Dermis microvascular lymphatic vessel endothelial cell (primary cell): ENCODE measurements at regions not wholly inside any gene's neighbourhood (a gene's known extent, or its start where the extent isn't known, plus 50 kb on each side); places are given as distances from the start of the nearest gene placed in this dataset.
"Not testable (repeated sequence)": the region's sequence is repeated elsewhere in the genome, so short reads cannot be mapped to it uniquely, and the experiment has no call there.

Experiments used
- DNase-seq, 2 donors: peaks; one replicate each; pipeline versions ENCODE4 v3.0.0 to v3.0.0-alpha.2; 2010; ENCODE audit warnings: low read depth in 2 of 2

DNA sequence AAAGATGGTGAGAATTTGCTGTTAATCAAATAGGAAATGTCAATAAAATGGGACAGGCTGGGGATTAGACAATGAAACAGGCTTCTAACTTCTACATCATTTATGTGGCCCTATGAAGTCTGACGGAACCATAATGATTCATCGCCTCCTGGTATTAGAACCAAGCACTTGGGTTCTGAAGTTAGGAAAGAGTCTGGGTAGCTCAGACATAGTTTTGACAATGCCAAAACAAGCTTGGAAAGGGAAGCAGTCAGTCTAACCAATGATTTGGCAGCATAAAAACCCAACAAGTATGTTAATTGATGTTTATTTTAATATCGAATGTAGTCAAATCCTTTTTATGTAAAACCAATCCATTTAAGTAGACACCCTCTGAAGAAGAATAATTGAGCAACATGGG is 160.8 kb upstream of the RSPO3 start:
- no peak for DNase-seq

DNA sequence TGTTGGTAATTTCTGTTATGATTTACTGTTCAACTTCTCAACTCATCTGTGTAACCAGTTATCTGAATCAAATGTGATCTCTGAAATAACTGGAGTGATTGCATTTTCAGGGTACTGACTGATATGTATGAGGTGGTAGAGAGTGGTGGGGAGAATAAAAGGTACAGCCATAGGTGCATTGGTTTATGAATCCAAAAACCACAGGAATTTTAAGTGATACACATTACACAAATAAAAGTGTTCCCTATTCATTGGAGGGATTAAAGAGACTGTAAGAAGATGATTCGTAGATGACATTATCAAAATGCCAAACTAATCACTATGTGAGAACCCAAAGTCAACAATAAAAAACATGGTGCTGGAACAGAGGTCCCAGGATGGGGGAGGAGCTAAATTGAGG is 158.7 kb upstream of the RSPO3 start:
- no peak for DNase-seq

DNA sequence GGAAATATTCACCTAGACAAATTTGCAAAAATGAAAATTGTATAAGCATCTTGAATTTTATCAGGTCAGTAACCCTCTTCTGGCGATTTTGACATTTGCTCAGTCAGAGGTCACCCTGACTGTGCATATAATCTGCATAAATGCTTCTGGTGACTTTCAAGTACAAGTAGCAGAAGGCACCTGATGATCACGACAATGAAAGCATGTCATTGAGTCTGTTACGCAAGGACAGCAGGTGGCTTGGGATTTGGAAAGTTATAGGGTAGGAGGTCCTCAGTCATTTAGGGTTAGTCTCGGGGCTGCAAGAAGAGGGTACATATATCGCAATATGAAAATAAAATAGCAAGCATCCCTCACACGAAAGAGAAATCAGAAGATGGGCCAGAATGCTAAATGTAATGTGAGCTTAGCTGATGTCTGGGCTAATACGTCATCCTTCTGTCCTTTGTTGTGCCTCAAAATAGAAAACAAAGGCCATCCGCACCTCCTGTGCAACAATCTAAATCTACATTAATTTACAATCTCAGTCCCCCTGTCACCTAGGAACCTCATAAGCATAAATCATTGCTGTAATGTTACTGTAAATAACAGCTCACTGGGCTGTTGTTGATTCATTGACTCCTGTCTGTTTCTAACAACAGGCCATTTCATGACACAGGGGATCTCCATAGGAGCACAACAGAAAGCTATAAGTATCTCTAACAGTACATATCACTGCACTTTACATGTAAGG is 155.2 kb upstream of the RSPO3 start:
- no peak for DNase-seq

DNA sequence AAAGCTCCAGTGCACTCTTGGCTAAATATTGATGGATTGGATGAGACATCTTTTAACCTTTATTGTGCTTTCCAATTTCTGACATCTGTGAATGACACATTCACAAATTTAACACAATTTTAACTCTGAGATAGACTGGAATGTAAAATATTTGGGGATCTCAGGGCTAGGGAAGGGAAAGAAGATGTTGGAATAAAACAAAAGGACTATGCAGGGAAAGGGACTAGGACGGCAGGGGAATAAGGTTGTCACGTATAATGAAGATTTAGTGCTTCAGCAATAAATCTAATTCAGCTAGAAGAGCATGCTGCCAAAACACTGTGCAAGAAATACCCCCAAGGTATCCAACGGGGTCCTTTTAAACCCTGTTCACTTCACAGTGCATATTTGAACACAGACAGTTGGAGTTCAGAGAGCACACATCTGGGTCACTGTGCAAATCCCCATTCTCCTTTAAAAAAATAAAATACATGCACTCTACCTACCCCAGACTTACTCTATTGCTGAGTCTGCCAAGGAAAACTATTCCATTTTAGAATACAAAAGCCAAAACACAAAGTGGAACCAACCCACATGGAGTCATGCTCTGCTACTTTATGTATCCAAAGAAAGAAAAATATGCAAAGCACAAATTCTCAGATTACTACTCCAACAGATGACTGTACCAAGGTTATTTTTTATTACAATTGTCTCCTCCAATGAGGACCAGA is 151.0 kb upstream of the RSPO3 start:
- DNase-seq: no peak

DNA sequence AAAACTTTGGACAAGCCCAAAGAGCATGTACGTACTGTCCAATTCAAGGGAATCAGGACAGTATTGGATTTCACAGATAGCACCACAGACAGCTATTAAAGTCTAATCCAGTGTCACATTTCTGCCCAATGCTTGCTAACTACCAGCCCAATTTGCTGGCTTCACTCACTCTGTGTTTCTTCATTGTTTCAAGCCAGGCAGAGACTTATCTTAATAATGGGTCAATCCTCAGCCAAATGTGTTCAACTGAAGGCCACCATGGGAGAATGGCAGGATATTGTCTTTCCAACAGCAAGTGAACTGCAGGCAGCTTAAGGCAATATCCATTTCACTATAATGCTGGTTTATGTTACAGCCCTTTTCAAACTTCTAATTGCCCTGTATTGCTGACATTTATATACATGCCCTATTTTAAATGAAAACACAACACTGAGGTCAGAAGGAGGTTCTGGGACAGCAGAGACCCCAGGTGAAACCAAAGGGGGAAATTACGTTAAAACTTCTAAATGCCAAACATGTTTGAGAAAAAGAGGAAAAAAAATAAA is 142.1 kb upstream of the RSPO3 start:
- no peak for DNase-seq

DNA sequence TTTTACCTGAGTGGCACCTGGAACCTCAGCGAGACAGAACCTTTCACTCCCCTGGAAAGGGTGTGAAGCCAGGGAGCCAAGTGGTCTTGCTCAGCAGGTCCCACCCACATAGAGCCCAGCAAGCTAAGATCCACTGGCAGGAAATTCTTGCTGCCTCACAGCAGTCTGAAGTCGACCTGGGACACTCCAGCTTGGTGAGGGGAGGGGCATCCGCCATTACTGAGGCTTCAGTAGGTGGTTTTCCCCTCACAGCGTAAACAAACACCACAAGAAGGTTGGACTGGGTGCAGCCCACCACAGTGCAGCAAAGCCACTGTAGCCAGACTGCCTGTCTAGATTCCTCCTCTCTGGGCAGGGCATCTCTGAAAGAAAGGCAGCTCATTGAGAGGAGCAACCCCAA is 134.7 kb upstream of the RSPO3 start:
- no peak for DNase-seq

DNA sequence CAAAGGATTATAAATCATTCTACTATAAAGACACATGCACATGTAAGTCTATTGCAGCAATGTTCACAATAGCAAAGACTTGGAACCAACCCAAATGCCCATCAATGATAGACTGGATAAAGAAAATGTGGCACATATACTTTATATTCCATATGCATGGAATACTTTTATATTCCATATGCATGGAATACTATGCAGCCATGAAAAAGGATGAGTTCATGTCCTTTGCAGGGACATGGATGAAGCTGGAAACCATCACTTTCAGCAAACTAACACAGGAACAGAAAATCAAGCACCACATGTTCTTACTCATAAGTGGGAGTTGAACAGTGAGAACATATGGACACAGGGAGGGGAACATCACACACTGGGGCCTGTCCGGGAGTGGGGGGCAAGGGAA is 130.3 kb upstream of the RSPO3 start:
- not testable (repeated sequence) for DNase-seq

DNA sequence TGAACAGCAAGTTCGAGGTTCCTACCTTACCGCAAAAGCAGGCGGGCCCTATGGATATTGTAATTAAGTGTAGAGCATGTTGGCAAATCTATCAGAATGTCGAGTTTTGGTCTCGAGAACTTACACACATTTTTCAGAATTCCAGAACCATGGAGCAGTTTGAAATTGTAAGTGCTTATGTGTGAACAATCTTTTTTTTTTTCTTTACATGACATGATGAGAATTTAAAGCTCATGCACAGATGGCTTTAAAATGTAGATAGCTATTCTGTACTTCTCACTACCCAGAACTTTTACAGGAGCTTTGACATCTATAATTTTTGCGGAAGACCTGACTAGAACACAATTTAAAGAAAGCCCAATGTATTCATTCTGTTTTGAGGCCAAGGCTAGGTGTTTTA is 117.8 kb upstream of the RSPO3 start:
- DNase-seq: no peak

DNA sequence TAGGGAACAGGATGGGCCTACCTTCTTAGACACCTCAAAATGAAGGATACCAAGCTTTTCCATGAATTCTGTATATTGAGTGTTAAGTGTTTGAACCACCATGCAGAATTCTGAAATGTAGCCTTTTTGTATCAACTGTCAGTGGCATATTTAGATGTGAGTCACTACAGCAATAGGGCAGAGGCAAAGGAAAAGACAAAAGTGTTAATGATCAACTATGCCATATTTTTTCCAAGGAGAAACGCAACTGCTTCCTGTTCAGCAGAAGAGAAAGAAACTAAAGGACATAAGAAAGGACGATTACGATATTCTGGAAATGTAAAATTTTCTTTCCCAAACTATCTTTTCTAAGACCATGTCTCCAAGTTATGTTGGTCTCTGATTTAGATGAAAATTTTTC is 104.6 kb upstream of the RSPO3 start:
- no peak for DNase-seq

DNA sequence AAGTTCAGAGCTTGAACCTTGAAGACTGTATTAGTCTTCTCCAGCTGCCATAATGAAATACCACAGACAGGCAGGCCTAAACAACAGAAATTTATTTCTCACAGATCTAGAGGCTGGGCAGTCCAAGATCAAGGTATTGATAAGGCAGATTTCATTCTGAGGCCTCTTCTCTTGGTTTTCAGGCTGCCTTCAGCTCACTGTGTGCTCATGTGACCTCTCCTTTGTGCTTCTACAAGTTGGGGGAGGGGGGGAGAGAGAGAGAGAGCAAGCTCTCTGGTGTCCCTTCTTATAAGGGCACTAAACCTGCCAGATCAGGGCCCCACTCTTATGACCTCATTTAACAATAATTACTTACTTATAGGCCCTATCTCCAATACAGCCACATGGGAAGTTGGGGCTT is 102.6 kb upstream of the RSPO3 start:
- DNase-seq: no peak

DNA sequence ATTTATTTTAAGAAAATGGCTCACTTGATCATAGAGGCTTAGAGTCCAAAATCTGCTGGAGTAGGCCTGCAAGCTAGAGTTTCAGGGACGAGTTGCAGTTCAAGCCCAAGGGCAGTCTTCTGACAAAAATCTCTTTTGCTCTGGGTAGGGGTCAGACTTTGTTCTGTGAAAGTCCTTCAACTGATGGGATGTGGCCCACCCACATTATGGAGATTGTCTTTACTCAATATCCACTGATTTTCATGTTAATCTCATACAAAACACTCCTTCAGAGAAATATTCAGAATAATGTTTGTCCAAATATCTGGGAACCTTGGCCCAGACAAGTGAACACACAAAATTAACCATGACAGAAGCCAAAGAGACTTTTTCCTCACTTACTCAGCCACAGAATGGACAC is 98.6 kb upstream of the RSPO3 start:
- DNase-seq: no peak

DNA sequence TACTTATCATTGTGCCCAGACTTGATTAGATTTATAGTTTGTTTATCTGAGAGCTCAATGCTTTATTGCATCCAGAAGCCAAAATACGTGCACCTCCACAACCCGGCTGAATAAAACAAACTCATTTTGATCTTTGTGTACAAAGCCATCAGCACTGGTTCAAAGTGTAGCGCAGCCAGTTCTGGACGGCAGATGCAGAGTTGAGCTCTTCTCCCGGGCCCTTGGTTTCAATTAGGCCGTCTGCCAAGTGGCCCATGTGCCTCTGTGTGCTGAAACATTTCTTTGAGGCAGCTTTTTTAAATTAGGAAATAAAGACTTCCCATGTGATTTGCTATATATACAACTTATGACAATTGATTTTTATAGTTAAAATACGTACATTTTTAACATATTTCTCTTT is 96.2 kb upstream of the RSPO3 start:
- no peak for DNase-seq

DNA sequence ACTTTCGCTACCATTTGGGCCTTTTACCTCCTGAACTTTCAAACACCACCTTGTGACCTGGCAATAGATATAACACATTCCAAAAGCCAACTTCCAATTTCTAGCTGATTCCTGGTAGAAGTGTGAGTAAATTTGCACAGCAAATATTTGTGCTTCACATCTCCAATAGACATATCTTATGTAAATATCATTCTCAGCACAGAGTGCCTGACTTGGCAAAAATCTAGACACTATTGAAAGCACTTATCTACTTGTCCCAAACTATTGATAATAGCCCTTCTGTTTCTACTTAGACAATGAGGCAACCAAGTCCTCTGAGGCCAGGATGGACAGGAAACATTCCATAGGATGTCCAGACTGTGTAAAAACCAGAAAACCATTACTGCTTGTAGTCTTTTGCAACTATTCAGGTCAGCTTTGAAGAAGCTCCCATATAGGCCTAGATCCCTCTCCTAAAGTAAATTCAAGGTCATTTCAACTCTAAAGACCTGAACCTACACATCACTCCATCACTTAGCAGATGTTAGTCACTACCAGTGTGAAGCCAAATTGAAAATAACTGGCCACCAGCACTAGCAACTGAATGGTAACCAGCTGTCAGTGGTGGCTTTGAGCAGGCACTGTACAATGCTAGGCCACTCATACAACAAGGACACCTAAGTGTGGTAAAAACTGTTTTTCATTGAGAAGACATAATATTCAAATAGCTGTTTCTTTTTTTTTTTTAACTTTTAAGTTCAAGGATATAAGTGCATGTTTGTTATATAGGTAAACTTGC is 95.3 kb upstream of the RSPO3 start:
- no peak for DNase-seq

DNA sequence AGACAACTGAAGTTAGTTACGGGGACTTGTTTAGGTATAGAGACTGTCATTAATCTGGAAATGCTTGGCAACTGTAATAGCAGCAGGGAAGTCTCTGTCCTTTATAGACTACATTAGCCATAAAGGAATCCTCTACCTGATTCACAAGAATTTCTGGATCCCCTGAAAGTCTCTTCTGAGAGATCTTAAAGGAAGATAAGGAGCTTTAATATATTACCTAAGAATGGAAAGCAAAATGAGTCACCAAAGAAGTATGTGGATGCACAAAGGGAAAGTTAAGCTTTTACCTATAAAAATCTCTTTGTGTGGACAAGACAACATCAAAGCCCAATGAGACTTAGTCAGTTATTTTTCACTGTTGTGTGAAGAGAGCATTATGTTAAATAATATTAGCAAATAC is 92.2 kb upstream of the RSPO3 start:
- no peak for DNase-seq

DNA sequence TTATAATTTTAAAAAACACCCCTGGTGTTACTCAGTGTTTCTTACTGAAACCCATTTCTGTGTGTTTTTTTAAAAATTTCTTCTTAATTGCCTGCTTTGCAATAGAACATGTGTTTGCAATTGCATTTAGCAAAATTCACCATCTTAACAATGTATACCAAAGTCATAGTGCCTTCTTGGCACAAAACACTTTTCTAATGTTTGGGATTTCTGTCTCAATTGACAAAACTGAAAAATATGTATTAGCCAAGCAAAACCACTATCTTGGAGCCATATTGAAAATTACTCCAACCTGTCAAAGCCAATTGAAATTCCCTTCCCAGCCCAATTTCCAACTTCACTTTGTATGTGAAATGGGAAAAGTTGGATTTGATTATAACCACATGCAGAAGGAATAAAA is 88.4 kb upstream of the RSPO3 start:
- DNase-seq: no peak

DNA sequence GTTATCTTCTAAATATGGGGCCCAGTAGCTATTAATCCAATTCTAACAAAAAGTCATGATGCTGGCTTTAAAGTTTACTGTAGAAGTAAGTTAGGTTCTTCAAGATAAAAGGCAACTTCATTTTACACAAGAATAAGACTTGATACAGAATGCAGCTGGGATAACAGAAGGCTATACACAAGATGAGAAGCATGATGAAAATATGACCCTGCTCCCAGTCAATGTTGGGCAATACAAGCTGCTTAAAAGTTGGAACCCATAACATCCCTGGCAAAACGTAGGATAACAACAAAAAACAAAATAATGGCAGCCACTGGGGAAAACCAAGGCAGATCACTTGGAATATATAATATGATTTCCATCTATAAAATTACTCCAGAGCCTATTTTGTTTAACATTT is 87.6 kb upstream of the RSPO3 start:
- DNase-seq: no peak

DNA sequence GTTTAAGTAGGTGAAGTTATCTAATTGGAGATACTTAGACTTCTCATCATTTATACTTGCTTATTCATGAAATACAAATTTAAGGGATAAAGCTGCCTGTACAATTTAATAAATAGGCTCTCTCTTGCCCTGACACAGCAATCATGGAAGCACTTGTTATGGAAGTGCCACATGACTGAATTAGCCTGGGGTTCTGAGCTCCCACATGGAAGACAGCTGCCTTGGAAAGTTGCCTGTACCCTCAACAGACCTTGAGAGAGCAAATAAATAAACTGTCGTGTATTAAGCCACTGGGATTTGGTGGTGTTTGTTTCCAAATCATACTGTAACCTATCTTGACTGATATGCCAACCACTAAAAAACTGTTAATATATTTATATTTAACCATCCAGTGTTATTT is 87.0 kb upstream of the RSPO3 start:
- DNase-seq: no peak

DNA sequence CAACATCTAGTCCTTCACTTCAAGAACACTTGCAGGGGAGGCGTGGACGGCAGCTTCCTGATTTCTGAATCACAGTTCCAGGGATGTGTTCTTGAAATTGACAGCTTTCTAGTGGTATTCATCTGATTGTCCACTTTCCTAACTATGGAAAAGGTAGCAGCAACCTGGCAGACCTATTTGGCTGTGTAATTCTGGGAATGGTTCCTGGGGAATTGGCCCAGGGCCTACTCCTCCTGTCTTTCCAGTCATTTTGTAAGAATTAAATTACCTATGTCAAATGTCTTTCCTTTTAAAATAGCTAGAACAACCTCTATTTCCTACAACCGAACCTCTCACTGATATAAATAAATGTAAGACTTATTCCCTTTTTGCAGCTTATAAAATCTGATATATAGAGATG is 85.5 kb upstream of the RSPO3 start:
- no peak for DNase-seq

DNA sequence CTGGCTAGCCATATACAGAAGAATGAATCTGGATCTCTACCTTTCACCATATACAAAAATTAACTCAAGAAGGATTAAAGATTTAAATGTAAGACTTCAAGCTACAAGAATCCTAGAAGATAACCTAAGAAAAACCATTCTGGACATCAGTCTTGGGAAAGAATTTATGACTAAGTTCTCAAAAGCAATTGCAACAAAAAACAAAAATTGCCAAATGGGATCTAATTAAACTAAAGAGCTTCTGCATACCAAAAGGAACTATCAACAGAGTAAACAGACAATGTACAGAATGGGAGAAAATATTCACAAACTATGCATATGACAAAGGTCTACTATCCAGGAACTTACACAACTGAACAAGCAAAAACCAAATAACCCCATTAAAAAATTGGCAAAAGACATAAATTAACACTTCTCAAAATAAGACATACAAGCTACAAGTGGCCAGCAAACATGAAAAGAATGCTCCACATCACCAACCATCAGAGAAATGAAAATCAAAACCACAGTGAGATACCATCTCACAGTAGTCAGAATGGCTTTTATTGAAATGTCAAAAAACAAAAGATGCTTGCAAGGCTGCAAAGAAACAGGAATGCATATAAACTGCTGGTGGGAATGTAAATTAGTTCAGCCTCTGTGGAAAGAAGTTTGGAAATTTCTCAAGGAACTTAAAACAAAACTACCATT is 66.8 kb upstream of the RSPO3 start:
- DNase-seq: no peak

DNA sequence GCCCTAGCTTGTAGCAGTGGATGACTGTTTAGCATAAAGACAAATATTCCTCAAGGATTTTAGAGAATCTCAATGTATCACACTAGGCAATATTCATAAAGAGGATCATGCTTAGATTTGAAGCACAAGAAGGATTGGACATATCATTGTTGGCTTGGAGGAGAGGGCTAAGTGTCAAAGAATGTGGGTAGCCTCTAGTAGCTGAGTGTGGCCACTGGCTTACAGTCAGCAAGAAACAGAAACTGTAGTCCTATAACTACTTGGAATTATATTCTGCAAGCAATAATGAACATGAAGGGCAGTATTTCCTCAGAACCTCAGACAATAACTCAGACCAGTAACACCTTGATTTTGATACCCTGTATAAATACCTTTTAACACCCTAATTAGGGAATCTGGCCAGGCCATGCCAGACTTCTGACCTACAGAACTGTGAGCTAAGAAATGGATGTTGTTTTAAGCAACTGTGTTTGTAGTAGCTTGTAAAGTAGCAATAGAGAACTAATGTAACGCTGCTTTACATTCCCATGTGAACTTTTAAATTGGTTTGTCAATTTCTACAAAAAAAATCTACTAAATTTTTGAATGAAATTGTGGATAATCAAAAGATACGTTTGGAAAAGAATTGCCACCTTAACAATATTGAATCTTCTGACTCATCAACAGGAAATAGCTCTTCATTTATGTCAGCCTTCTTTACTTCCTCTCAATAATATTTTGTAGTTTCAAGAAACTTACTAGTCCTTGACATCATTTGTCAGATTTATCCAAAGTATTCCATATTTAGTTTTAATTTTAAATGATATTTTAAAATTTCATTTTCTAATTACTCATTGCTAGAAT is 65.2 kb upstream of the RSPO3 start:
- peak in 1 of 2 donors; percentile 36 for DNase-seq

DNA sequence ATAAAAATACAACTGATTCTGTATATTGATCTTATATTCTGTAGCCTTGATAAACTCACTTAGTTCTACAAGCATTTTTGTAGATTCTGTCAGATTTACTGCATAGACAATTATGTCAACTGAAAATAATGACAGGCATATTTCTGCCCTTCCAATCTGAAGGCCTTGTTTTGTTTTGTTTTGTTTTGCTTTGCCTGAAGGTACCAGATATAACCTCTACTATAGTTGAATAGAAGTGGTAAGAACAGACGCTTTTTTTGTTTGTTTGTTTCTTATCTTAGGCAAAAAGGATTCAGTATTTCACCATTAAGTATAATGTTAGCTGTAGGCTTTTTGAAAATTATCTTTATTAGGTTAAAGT is 64.6 kb upstream of the RSPO3 start:
- DNase-seq: peak in 1 of 2 donors; percentile 3
